ENCODE measurements at regions not wholly inside any gene's neighbourhood (a gene's known extent, or its start where the extent isn't known, plus 50 kb on each side); places are given as distances from the start of the nearest gene placed in this dataset.

DNA sequence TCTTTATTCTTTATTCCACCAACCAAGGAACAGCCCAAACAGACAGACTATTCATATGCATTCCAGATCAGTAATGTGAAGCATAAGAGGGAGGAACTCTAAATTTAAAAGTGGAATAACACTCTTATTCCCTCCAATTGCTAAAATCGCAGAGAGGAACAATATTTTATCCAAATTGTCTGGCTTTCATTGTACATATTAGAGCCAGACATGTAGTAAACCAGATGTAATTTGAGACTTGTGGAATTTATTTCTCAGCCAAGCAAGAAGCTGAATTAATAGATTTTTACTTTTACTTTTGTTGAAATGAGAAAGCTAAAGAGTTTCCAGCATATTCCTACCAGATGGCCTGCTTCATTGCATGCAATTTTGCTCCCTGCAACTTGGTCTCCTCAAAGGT, 674.6 kb upstream of the SLIT2 start:
- Histone ChIP-seq H3K36me3 (ENCODE audit: control insufficient read depth, insufficient read depth, low read length) (no peaks in the 10 kb centered on the region), H3K4me1 (no peaks in the 10 kb centered on the region), H3K27me3 (replicated peaks; ENCODE audit: control insufficient read depth, insufficient read depth, low read length) (no peaks in the 10 kb centered on the region), H3K4me3 (ENCODE audit: low read depth, low read length) (no peak overlapping the region), H3K9me3 (no peaks in the 10 kb centered on the region)
- H3K4me3 Mint-ChIP-seq (ENCODE audit: unreplicated experiment), result no peak overlapping the region
- no peak overlapping the region for H3K27ac Mint-ChIP-seq (ENCODE audit: unreplicated experiment)
- no peaks in the 10 kb centered on the region for H3K36me3 Mint-ChIP-seq (ENCODE audit: insufficient read depth, unreplicated experiment)
- intact Hi-C loops (cut with micrococcal nuclease; ENCODE audit: unreplicated experiment), result no loop called here
- H3K27me3 Mint-ChIP-seq (ENCODE audit: insufficient read depth, unreplicated experiment), result no peaks in the 10 kb centered on the region
- no TSS peak for BruUV-seq (replicated peaks)
- ChIA-PET POLR2A (no interaction called here), CTCF (no interaction called here)
- no peaks in the 10 kb centered on the region for H3K9me3 Mint-ChIP-seq (ENCODE audit: unreplicated experiment)
- TF ChIP-seq CTCF (IDR thresholded peaks at IDR 0.05; ENCODE audit: insufficient read depth in 1 of 2, low read depth in 1 of 2, low read length in 1 of 2, severe bottlenecking in 1 of 2, unreplicated experiment in 1 of 2), result no peak
- H3K4me1 Mint-ChIP-seq (ENCODE audit: low read depth, unreplicated experiment), result no peaks in the 10 kb centered on the region
- DNase-seq, result no peak

GRCh38 chr4:19575924-19576323, 675.8 kb upstream of the SLIT2 start:
- no peaks in the 10 kb centered on the region for H3K9me3 Mint-ChIP-seq (ENCODE audit: unreplicated experiment)
- TF ChIP-seq CTCF (IDR thresholded peaks at IDR 0.05; ENCODE audit: insufficient read depth in 1 of 2, low read depth in 1 of 2, low read length in 1 of 2, severe bottlenecking in 1 of 2, unreplicated experiment in 1 of 2), result no peak
- H3K27me3 Mint-ChIP-seq (ENCODE audit: insufficient read depth, unreplicated experiment), result no peaks in the 10 kb centered on the region
- intact Hi-C loops (cut with micrococcal nuclease; ENCODE audit: unreplicated experiment), result no loop called here
- no peaks in the 10 kb centered on the region for H3K27me3 ChIP-seq (replicated peaks; ENCODE audit: control insufficient read depth, insufficient read depth, low read length)
- H3K9me3 ChIP-seq, result no peaks in the 10 kb centered on the region
- no peaks in the 10 kb centered on the region for H3K4me1 Mint-ChIP-seq (ENCODE audit: low read depth, unreplicated experiment)
- H3K4me1 ChIP-seq, result no peaks in the 10 kb centered on the region
- H3K36me3 ChIP-seq (ENCODE audit: control insufficient read depth, insufficient read depth, low read length), result no peaks in the 10 kb centered on the region
- CTCF ChIA-PET, result no interaction called here
- H3K4me3 ChIP-seq (ENCODE audit: low read depth, low read length), result no peak overlapping the region
- H3K36me3 Mint-ChIP-seq (ENCODE audit: insufficient read depth, unreplicated experiment), result no peaks in the 10 kb centered on the region
- no peak for DNase-seq
- POLR2A ChIA-PET, result no interaction called here
- BruUV-seq (replicated peaks), result no TSS peak
- no peak overlapping the region for H3K4me3 Mint-ChIP-seq (ENCODE audit: unreplicated experiment)
- H3K27ac Mint-ChIP-seq (ENCODE audit: unreplicated experiment), result no peak overlapping the region

- Mint-ChIP-seq H3K27ac (ENCODE audit: unreplicated experiment) (no peak overlapping the region), H3K27me3 (ENCODE audit: insufficient read depth, unreplicated experiment) (peaks cover 4% of the 10 kb centered on the region), H3K9me3 (ENCODE audit: unreplicated experiment) (peaks cover 9% of the 10 kb centered on the region), H3K4me3 (ENCODE audit: unreplicated experiment) (no peak overlapping the region), H3K36me3 (ENCODE audit: insufficient read depth, unreplicated experiment) (no peaks in the 10 kb centered on the region), H3K4me1 (ENCODE audit: low read depth, unreplicated experiment) (no peaks in the 10 kb centered on the region)
- H3K27me3 ChIP-seq (replicated peaks; ENCODE audit: control insufficient read depth, insufficient read depth, low read length), result no peaks in the 10 kb centered on the region
- H3K4me3 ChIP-seq (ENCODE audit: low read depth, low read length), result no peak overlapping the region
- intact Hi-C loops (cut with micrococcal nuclease; ENCODE audit: unreplicated experiment), result no loop called here
- TF ChIP-seq CTCF (IDR thresholded peaks at IDR 0.05; ENCODE audit: insufficient read depth in 1 of 2, low read depth in 1 of 2, low read length in 1 of 2, severe bottlenecking in 1 of 2, unreplicated experiment in 1 of 2), result no peak
- no peaks in the 10 kb centered on the region for H3K36me3 ChIP-seq (ENCODE audit: control insufficient read depth, insufficient read depth, low read length)
- no peaks in the 10 kb centered on the region for H3K4me1 ChIP-seq
- no peak for DNase-seq
- CTCF ChIA-PET, result no interaction called here
- POLR2A ChIA-PET, result no interaction called here
- no TSS peak for BruUV-seq (replicated peaks)
- H3K9me3 ChIP-seq, result no peaks in the 10 kb centered on the region
Measured at GRCh38 chr4:19566041-19566440, 685.7 kb upstream of the SLIT2 start.

All from Caco-2 (cell line).